K562 (cell line): ENCODE measurements at regions not wholly inside any gene's neighbourhood (a gene's known extent, or its start where the extent isn't known, plus 50 kb on each side); places are given as distances from the start of the nearest gene placed in this dataset.
"Not testable (repeated sequence)": the region's sequence is repeated elsewhere in the genome, so short reads cannot be mapped to it uniquely, and the experiment has no call there.

Experiments used
- CEBPB ChIP-seq: fragments of 450-650 bp; IDR thresholded peaks from 2 replicates; pipeline ENCODE4 v1.6.1; 2016; ENCODE audit warnings: missing genetic modification characterization, missing compliant biosample characterization
- FOXM1 ChIP-seq, 2 experiments: fragments of 450-650 bp in 1 of 2; sonication (generic) in 1 of 2; formaldehyde crosslinking in 1 of 2; IDR thresholded peaks; 2 replicates each; pipeline versions ENCODE4 v1.6.1 to v1.9.0; 2017 to 2022; ENCODE audit warnings: low read depth in 2 of 2, mild to moderate bottlenecking in 2 of 2, missing genetic modification reagents in 1 of 2, moderate library complexity in 1 of 2
- SMC3 ChIP-seq: conservative IDR thresholded peaks from 2 replicates; pipeline ENCODE4 v1.6.1; 2011; ENCODE audit warnings: low read depth, low read length, improper control_type of control experiment; ENCODE audit not compliant: insufficient read depth
- ZNF175 ChIP-seq: fragments of 200-800 bp; sonication (Bioruptor generic); IDR thresholded peaks from 2 replicates; pipeline ENCODE4 v1.6.1; 2016; ENCODE audit warnings: low read depth, mild to moderate bottlenecking, missing genetic modification characterization, missing compliant biosample characterization
- ZNF699 ChIP-seq: fragments of 250-450 bp; sonication (Bioruptor Pico); IDR thresholded peaks from 2 replicates; pipeline ENCODE4 v1.8.0; 2021; ENCODE audit warnings: mild to moderate bottlenecking, moderate library complexity; ENCODE audit not compliant: insufficient replicate concordance
- TF ChIP-seq, protein P1 (sequence below), 3 experiments: IDR thresholded peaks in 2 of 3; conservative IDR thresholded peaks in 1 of 3; 2 replicates each; pipeline ENCODE4 v1.5.1; 2011 to 2012; ENCODE audit warnings: low read length in 3 of 3, mild to moderate bottlenecking in 3 of 3, control low read depth in 2 of 3, improper control_type of control experiment in 1 of 3, inconsistent platforms in 1 of 3, low read depth in 1 of 3, mixed read lengths in 1 of 3, moderate library complexity in 1 of 3; ENCODE audit not compliant: insufficient read depth in 2 of 3

DNA sequence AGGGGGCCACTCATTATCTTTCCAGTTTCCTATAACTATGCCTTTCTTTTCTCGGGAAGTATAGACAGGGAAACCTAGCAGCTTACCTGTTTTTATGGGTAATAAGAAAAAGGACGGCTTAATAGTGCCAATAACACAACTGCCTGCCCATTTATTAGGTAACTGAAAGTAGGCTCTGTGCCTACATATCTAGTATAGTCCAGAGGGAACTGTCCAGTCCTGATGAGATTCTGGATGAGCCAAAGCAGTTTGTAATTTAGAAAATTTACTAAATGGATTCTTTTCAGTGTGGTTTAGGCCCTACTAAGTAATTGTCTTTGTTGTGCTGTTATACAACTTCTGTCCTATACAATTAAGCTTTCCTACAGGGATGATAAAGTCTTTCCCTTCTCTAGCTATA is 125.5 kb upstream of the CCZ1B start:
- not testable (repeated sequence) for TF ChIP-seq FOXM1 (IDR thresholded peaks at IDR 0.05; ENCODE audit: low read depth); FOXM1 (CRISPR knock-in tag; IDR thresholded peaks at IDR 0.05; ENCODE audit: low read depth); CEBPB (tag); ZNF699 (CRISPR knock-in tag); SMC3; ZNF175
- TF ChIP-seq, protein P1, sequence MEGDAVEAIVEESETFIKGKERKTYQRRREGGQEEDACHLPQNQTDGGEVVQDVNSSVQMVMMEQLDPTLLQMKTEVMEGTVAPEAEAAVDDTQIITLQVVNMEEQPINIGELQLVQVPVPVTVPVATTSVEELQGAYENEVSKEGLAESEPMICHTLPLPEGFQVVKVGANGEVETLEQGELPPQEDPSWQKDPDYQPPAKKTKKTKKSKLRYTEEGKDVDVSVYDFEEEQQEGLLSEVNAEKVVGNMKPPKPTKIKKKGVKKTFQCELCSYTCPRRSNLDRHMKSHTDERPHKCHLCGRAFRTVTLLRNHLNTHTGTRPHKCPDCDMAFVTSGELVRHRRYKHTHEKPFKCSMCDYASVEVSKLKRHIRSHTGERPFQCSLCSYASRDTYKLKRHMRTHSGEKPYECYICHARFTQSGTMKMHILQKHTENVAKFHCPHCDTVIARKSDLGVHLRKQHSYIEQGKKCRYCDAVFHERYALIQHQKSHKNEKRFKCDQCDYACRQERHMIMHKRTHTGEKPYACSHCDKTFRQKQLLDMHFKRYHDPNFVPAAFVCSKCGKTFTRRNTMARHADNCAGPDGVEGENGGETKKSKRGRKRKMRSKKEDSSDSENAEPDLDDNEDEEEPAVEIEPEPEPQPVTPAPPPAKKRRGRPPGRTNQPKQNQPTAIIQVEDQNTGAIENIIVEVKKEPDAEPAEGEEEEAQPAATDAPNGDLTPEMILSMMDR (IDR thresholded peaks at IDR 0.05 in 2 of 3, conservative IDR thresholded peaks at IDR 0.05 in 1 of 3; ENCODE audit: insufficient read depth in 2 of 3, low read depth in 1 of 3, low read length in 3 of 3): not testable (repeated sequence)
